ENCODE measurements at regions not wholly inside any gene's neighbourhood (a gene's known extent, or its start where the extent isn't known, plus 50 kb on each side); places are given as distances from the start of the nearest gene placed in this dataset.
A peak's percentile ranks its signal among the peaks of the same experiment; 100 is the strongest.

DNA sequence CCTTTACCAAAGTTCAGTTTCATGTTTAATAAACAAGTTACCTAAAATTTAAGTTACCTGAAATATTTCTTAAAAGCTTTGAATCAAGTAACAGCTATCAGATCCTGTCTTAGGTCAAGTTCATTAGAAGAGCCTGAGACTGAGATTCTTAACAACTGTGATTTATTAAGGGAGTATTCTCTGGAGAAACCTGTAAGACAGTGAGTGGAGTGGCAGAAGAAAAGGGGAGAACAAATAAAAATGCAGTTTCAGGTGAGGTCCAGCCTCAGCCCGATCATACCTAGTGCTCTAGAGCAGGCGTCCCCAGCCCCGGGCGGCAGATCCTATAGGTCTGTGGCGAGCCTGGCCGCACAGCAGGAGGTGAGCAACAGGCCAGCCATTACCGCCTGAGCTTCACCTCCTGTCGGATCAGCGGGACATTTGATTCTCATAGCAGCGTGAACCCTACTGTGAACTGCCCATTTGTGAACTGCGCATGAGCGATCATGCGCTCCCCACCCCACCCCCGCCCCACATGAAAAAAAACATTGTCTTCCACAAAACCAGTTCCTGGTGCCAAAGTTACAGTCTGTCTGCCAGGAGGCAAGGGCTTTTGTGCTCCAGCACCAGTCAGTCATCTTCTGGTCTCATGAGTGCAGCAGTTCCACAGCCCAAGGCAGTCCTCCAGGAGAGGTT lies 59.2 kb upstream of the ADGRB3 start (continued):
- TF ChIP-seq HMGN3 (IDR thresholded peaks at IDR 0.05; ENCODE audit: borderline replicate concordance, extremely low read depth, insufficient read length, low read depth, low read length) (no peak), PPARD (CRISPR knock-in tag; IDR thresholded peaks at IDR 0.05) (no peak), SPI1 (IDR thresholded peaks at IDR 0.05; ENCODE audit: borderline replicate concordance, low read depth, low read length) (no peak), POLR3G (IDR thresholded peaks at IDR 0.05; ENCODE audit: extremely low read depth, insufficient read length, insufficient replicate concordance) (no peak), L3MBTL2 (IDR thresholded peaks at IDR 0.05) (peak; percentile 75), MYBL2 (IDR thresholded peaks at IDR 0.05; ENCODE audit: low read depth) (peak; percentile 78; the same call in 1 of the 2 replicates), MYBL2 (CRISPR knock-in tag; IDR thresholded peaks at IDR 0.05; ENCODE audit: borderline replicate concordance) (no peak), ARHGAP35 (IDR thresholded peaks at IDR 0.05; ENCODE audit: partially characterized antibody) (no peak), ZKSCAN1 (IDR thresholded peaks at IDR 0.05; ENCODE audit: low read depth, low read length) (no peak), ZBTB26 (CRISPR knock-in tag; IDR thresholded peaks at IDR 0.05) (no peak), TRIM28 (IDR thresholded peaks at IDR 0.05) (no peak), SRSF9 (IDR thresholded peaks at IDR 0.05; ENCODE audit: borderline replicate concordance, low read depth, low read length) (no peak), FOXK1 (CRISPR knock-in tag; IDR thresholded peaks at IDR 0.05; ENCODE audit: borderline replicate concordance) (no peak), MCM7 (IDR thresholded peaks at IDR 0.05) (no peak), DMBX1 (CRISPR knock-in tag; IDR thresholded peaks at IDR 0.05; ENCODE audit: borderline replicate concordance) (no peak), NRF1 (conservative IDR thresholded peaks at IDR 0.05 in 1 of 2, IDR thresholded peaks at IDR 0.05 in 1 of 2) (peak; percentile 80 to 83), ZNF785 (CRISPR knock-in tag; IDR thresholded peaks at IDR 0.05) (no peak)
- TF ChIP-seq, protein P1, sequence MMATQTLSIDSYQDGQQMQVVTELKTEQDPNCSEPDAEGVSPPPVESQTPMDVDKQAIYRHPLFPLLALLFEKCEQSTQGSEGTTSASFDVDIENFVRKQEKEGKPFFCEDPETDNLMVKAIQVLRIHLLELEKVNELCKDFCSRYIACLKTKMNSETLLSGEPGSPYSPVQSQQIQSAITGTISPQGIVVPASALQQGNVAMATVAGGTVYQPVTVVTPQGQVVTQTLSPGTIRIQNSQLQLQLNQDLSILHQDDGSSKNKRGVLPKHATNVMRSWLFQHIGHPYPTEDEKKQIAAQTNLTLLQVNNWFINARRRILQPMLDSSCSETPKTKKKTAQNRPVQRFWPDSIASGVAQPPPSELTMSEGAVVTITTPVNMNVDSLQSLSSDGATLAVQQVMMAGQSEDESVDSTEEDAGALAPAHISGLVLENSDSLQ (IDR thresholded peaks at IDR 0.05): peak; percentile 53

Measured in K562 (cell line).